Left renal pelvis (tissue), 4 donors: ENCODE measurements at regions not wholly inside any gene's neighbourhood (a gene's known extent, or its start where the extent isn't known, plus 50 kb on each side); places are given as distances from the start of the nearest gene placed in this dataset.
"Not testable (repeated sequence)": the region's sequence is repeated elsewhere in the genome, so short reads cannot be mapped to it uniquely, and the experiment has no call there.

Experiments
- DNase-seq, 4 donors: peaks; one replicate each; pipeline ENCODE4 v3.0.0-alpha.2; 2013; ENCODE audit warnings: low read depth in 4 of 4, low spot score in 3 of 4

GRCh38 chr12:34402228-34402898, 380.1 kb downstream of the ALG10 start:
- no peak for DNase-seq

- no peak for DNase-seq
Measured at GRCh38 chr12:34402899-34403705, 380.8 kb downstream of the ALG10 start.

DNA sequence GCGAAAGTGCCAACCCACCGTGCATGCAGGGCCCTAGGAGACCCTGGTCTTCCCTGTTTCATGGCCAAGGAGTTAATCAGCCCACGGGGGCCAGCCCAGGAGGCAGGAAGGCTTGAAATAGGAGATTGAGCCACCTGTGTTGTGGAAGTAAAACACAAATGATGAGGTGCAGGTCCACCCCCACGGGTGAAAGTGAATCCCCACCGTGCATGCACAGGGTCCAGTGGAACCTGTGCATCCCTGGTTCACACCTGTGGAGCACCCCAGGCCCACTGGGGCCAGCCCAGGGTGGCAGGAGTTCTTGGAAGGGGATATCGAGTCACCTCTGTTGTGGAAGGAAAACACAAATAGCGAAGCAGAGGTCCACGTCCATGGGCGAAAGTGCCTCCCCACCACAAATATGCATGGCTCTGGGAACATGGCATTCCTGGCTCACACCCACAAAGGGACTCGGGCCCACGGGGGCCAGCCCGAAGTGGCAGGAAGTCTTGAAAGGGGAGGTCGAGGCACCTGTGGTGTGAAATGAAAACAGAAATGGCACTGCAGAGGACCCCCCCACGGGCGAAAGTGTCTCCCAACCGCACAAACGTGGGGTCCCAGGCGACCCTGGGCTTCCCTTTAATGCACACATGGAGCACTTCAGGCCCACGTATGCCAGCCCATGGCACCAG, 381.5 kb downstream of the ALG10 start:
- DNase-seq: no peak

DNA sequence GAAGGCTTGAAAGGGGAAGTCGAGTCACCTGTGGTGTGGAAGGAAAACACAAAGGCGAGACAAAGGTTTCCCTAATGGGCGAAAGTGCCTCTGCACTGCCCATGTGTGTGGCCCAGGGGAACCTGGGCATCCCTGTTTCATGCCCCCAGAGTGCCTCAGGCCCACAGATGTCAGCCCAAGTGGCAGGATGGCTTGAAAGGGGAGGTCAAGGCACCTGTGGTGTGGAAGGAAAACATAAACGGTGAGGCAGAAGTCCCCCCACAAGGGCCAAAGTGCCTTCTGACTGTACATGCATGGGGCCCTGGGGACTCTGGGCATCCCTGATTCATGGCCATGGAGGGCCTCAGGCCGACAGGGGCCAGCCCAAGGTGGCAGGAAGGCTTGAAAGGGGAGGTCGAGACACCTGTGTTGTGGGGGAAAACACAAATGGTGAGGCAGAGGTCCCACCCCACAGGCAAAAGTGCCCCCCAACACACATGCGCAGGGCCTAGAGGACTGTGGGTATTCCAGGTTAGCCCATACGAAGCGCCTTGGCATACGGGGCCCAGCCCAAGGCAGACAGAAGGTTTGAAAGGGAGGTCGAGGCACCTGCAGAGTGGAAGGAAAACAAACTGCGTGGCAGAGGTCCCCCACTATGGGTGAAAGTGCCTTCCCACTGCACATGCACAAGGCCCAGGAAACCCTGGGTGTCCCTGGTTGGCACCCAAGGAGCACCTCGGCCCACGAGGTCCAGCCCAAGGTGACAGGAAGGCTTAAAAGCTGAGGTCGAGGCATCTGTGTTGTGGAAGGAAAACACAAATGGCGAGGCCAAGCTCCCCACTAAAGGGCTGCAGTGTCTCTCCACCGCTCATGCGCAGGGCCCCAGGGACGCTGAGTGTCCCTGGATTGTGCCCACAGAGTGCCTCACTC, 382.3 kb downstream of the ALG10 start:
- no peak for DNase-seq

- no peak for DNase-seq
Measured at GRCh38 chr12:34405286-34406227, 383.3 kb downstream of the ALG10 start.

- no peak for DNase-seq
Measured at GRCh38 chr12:34406228-34406995, 384.1 kb downstream of the ALG10 start.

DNA sequence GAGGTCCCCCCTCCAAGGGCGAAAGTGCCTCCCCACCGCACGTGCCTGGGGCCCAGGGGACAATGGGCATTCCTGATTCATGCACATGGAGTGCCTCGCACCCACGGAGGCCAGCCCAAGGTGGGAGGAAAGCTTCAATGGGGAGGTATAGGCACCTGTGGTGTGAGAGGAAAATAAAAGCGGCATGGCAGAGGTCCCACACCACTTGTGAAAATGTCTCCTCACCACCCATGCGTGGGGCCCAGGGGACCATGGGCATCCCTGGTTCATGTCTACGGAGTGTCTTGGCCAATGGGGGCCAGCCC, 384.7 kb downstream of the ALG10 start:
- no peak for DNase-seq

GRCh38 chr12:34407813-34408212, 385.5 kb downstream of the ALG10 start:
- DNase-seq: no peak

DNA sequence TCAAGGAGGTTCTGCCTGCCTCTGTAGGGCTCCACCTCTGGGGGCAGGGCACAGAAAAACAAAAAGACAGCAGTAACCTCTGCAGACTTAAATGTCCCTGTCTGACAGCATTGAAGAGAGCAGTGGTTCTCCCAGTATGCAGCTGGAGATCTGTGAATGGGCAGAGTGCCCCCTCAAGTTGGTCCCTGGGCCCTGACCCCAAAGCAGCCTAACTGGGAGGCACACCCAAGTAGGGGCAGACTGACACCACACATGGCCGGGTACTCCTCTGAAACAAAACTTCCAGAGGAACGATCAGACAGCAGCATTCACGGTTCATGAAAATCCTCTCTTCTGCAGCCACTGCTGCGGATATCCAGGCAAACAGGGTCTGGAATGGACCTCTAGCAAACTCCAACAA, 409.2 kb downstream of the ALG10 start:
- not testable (repeated sequence) for DNase-seq
